Neural cell (in vitro differentiated cells): ENCODE measurements at regions not wholly inside any gene's neighbourhood (a gene's known extent, or its start where the extent isn't known, plus 50 kb on each side); places are given as distances from the start of the nearest gene placed in this dataset.

Experiments used
- H2AFZ ChIP-seq: fragments of 200-600, 300-800 bp; sonication (generic), shearing (Covaris generic); 2 replicates; pipeline ENCODE4 v1.6.0; 2014; ENCODE audit warnings: low read depth, mild to moderate bottlenecking, antibody characterized with exemption, low read length, moderate library complexity
- H3F3A ChIP-seq: fragments of 200-600 bp; shearing (Covaris generic); 2 replicates; pipeline ENCODE4 v1.6.1; 2016; ENCODE audit warnings: mild to moderate bottlenecking, moderate library complexity, mixed read lengths, antibody characterized with exemption, low read length; ENCODE audit not compliant: insufficient read depth, poor library complexity, severe bottlenecking
- H3K27ac ChIP-seq: fragments of 200-600, 300-800 bp; sonication (generic), shearing (Covaris generic); 2 replicates; pipeline ENCODE4 v1.5.1; 2014; ENCODE audit warnings: mild to moderate bottlenecking, low read length, moderate library complexity
- H3K27me3 ChIP-seq: fragments of 300-800, 200-600 bp; sonication (generic), shearing (Covaris generic); 2 replicates; pipeline ENCODE4 v1.6.0; 2014; ENCODE audit warnings: mild to moderate bottlenecking, low read depth, low read length, moderate library complexity; ENCODE audit not compliant: insufficient read depth
- H3K36me3 ChIP-seq: fragments of 300-800, 200-600 bp; sonication (generic), shearing (Covaris generic); 2 replicates; pipeline ENCODE4 v1.5.1; 2014; ENCODE audit warnings: mild to moderate bottlenecking, antibody characterized with exemption, low read length, moderate library complexity; ENCODE audit not compliant: insufficient read depth
- H3K4me2 ChIP-seq: fragments of 300-800, 200-600 bp; sonication (generic), shearing (Covaris generic); 2 replicates; pipeline ENCODE4 v1.6.0; 2014; ENCODE audit warnings: mild to moderate bottlenecking, low read length
- H3K4me3 ChIP-seq: fragments of 300-800, 200-600 bp; sonication (generic), shearing (Covaris generic); 2 replicates; pipeline ENCODE4 v1.5.1; 2014; ENCODE audit warnings: mild to moderate bottlenecking, low read length, moderate library complexity
- H3K79me2 ChIP-seq: fragments of 200-600 bp; shearing (Covaris generic); replicated peaks from 2 replicates; pipeline ENCODE4 v1.6.0; 2014; ENCODE audit warnings: mild to moderate bottlenecking, low read length, moderate library complexity; ENCODE audit not compliant: insufficient read depth
- H3K9ac ChIP-seq: fragments of 300-800, 200-600 bp; sonication (generic), shearing (Covaris generic); 2 replicates; pipeline ENCODE4 v1.6.1; 2016; ENCODE audit warnings: mild to moderate bottlenecking, low read length, mixed read lengths
- H3K9me2 ChIP-seq: fragments of 200-600 bp; shearing (Covaris generic); 2 replicates; pipeline ENCODE4 v1.6.1; 2016; ENCODE audit warnings: mild to moderate bottlenecking, low read length, mixed read lengths; ENCODE audit not compliant: insufficient read depth
- H3K9me3 ChIP-seq: fragments of 200-600, 300-800 bp; sonication (generic), shearing (Covaris generic); 2 replicates; pipeline ENCODE4 v1.6.1; 2016; ENCODE audit warnings: mild to moderate bottlenecking, mixed run types, low read length, moderate library complexity, mixed read lengths
- H4K20me1 ChIP-seq: fragments of 200-600 bp; shearing (Covaris generic); 2 replicates; pipeline ENCODE4 v1.6.1; 2016; ENCODE audit warnings: mild to moderate bottlenecking, mixed run types; ENCODE audit not compliant: insufficient read depth
- EP300 ChIP-seq: fragments of 450-650 bp; conservative IDR thresholded peaks from 2 replicates; pipeline ENCODE4 v1.6.1; 2014; ENCODE audit warnings: antibody characterized with exemption, mild to moderate bottlenecking, moderate library complexity; ENCODE audit not compliant: poor library complexity, severe bottlenecking
- EZH2 ChIP-seq: fragments of 200-600, 300-800 bp; shearing (Covaris generic), sonication (generic); IDR thresholded peaks from 2 replicates; pipeline ENCODE4 v1.6.1; 2014; ENCODE audit warnings: antibody characterized with exemption, low read length, borderline replicate concordance, mild to moderate bottlenecking; ENCODE audit not compliant: insufficient read depth, poor library complexity, severe bottlenecking
- MXI1 ChIP-seq: fragments of 450-650 bp; conservative IDR thresholded peaks from 2 replicates; pipeline ENCODE4 v1.6.1; 2014; ENCODE audit warnings: antibody characterized with exemption, mild to moderate bottlenecking; ENCODE audit not compliant: poor library complexity, severe bottlenecking
- POLR2AphosphoS5 ChIP-seq: IDR thresholded peaks from 2 replicates; pipeline ENCODE4 v1.6.1; 2012
- RAD21 ChIP-seq: fragments of 450-650 bp; conservative IDR thresholded peaks from 2 replicates; pipeline ENCODE4 v1.6.1; 2014; ENCODE audit warnings: antibody characterized with exemption, mild to moderate bottlenecking, moderate library complexity
- SMC3 ChIP-seq: fragments of 450-650 bp; conservative IDR thresholded peaks from 2 replicates; pipeline ENCODE4 v1.6.1; 2014; ENCODE audit warnings: antibody characterized with exemption, mild to moderate bottlenecking, moderate library complexity; ENCODE audit not compliant: poor library complexity
- TAF1 ChIP-seq: IDR thresholded peaks from 2 replicates; pipeline ENCODE4 v1.6.1; 2012; ENCODE audit warnings: low read depth
- TF ChIP-seq, protein P1 (sequence below): fragments of 450-650 bp; IDR thresholded peaks from 2 replicates; pipeline ENCODE4 v1.5.1; 2014; ENCODE audit warnings: antibody characterized with exemption, mild to moderate bottlenecking, moderate library complexity; ENCODE audit not compliant: poor library complexity, severe bottlenecking
- TF ChIP-seq, protein P2 (sequence below): IDR thresholded peaks from 2 replicates; pipeline ENCODE4 v1.6.1; 2012; ENCODE audit warnings: borderline replicate concordance

GRCh38 chrX:23494741-23495140 lies 160.1 kb downstream of the PTCHD1 start:
- Histone ChIP-seq H2AFZ (no peak overlapping the region), H3K4me3 (no peak overlapping the region), H3K9me3 (no peaks in the 10 kb centered on the region), H3K36me3 (no peaks in the 10 kb centered on the region), H4K20me1 (no peaks in the 10 kb centered on the region), H3K79me2 (no peaks in the 10 kb centered on the region), H3K9me2 (no peaks in the 10 kb centered on the region), H3F3A (no peaks in the 10 kb centered on the region), H3K27ac (no peak overlapping the region), H3K27me3 (no peaks in the 10 kb centered on the region), H3K4me2 (no peak overlapping the region), H3K9ac (no peak overlapping the region)
- TF ChIP-seq, protein P1, sequence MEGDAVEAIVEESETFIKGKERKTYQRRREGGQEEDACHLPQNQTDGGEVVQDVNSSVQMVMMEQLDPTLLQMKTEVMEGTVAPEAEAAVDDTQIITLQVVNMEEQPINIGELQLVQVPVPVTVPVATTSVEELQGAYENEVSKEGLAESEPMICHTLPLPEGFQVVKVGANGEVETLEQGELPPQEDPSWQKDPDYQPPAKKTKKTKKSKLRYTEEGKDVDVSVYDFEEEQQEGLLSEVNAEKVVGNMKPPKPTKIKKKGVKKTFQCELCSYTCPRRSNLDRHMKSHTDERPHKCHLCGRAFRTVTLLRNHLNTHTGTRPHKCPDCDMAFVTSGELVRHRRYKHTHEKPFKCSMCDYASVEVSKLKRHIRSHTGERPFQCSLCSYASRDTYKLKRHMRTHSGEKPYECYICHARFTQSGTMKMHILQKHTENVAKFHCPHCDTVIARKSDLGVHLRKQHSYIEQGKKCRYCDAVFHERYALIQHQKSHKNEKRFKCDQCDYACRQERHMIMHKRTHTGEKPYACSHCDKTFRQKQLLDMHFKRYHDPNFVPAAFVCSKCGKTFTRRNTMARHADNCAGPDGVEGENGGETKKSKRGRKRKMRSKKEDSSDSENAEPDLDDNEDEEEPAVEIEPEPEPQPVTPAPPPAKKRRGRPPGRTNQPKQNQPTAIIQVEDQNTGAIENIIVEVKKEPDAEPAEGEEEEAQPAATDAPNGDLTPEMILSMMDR, result no peak

DNA sequence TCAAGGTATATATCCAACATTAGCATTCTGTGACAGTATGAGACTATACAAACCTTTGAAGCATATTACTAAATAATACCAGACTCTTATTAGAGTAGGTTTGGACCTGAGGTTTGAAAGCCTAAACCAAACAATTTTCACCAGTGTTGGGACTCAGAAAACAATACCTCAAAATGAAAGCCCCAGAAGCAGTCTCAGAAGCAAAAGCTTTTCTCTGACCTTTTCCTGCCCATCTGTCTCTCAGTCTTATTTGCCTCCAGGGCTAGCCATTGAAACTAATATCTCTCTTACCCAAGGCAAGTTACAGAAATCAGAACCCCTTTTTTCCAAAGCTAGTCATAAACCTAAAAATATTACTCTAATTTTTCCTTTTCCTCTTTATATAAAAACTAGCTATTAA lies 163.3 kb downstream of the PTCHD1 start:
- Histone ChIP-seq H4K20me1 (no peaks in the 10 kb centered on the region), H3K4me2 (no peak overlapping the region), H3K27ac (no peak overlapping the region), H3K4me3 (no peak overlapping the region), H3K9me3 (no peaks in the 10 kb centered on the region), H3K27me3 (no peaks in the 10 kb centered on the region), H3K9me2 (no peaks in the 10 kb centered on the region), H3K36me3 (no peaks in the 10 kb centered on the region), H3K9ac (no peak overlapping the region), H2AFZ (no peak overlapping the region), H3F3A (no peaks in the 10 kb centered on the region), H3K79me2 (no peaks in the 10 kb centered on the region)
- TF ChIP-seq SMC3 (no peak), TAF1 (no peak), POLR2AphosphoS5 (no peak), MXI1 (no peak), EZH2 (no peak), EP300 (no peak)
- TF ChIP-seq, protein P2, sequence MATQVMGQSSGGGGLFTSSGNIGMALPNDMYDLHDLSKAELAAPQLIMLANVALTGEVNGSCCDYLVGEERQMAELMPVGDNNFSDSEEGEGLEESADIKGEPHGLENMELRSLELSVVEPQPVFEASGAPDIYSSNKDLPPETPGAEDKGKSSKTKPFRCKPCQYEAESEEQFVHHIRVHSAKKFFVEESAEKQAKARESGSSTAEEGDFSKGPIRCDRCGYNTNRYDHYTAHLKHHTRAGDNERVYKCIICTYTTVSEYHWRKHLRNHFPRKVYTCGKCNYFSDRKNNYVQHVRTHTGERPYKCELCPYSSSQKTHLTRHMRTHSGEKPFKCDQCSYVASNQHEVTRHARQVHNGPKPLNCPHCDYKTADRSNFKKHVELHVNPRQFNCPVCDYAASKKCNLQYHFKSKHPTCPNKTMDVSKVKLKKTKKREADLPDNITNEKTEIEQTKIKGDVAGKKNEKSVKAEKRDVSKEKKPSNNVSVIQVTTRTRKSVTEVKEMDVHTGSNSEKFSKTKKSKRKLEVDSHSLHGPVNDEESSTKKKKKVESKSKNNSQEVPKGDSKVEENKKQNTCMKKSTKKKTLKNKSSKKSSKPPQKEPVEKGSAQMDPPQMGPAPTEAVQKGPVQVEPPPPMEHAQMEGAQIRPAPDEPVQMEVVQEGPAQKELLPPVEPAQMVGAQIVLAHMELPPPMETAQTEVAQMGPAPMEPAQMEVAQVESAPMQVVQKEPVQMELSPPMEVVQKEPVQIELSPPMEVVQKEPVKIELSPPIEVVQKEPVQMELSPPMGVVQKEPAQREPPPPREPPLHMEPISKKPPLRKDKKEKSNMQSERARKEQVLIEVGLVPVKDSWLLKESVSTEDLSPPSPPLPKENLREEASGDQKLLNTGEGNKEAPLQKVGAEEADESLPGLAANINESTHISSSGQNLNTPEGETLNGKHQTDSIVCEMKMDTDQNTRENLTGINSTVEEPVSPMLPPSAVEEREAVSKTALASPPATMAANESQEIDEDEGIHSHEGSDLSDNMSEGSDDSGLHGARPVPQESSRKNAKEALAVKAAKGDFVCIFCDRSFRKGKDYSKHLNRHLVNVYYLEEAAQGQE, result no peak

DNA sequence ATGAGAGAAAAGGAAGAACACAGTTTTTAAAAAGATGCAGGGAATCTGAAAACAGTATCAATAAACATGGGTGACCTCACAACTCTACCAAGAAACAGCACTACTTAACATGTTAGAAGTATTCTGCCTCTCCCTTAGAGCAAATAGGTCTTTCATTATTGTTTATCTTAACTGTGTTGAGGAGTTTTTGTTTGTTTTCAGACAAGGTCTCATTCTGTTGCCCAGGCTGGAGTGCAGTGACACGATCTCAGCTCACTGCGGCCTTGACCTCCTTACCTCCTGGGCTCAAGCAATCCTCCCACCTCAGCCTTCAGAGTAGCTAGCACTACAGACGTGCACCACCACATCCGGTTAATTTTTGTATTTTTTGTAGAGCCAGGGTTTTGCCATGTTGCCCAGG lies 165.3 kb upstream of the PRDX4 start:
- Histone ChIP-seq H2AFZ (no peak overlapping the region), H3K36me3 (no peaks in the 10 kb centered on the region), H3K79me2 (no peaks in the 10 kb centered on the region), H3K4me3 (no peak overlapping the region), H3K4me2 (no peak overlapping the region), H3K27me3 (no peaks in the 10 kb centered on the region), H3K27ac (no peak overlapping the region), H3K9me3 (no peaks in the 10 kb centered on the region), H3F3A (no peaks in the 10 kb centered on the region), H4K20me1 (no peaks in the 10 kb centered on the region), H3K9ac (no peak overlapping the region), H3K9me2 (no peaks in the 10 kb centered on the region)
- TF ChIP-seq RAD21, result no peak
- TF ChIP-seq MXI1, result no peak
- TF ChIP-seq, protein P1, result no peak
- TF ChIP-seq TAF1, result no peak
- no peak for TF ChIP-seq EP300
- no peak for TF ChIP-seq SMC3
- TF ChIP-seq EZH2, result no peak
- no peak for TF ChIP-seq POLR2AphosphoS5
